Heart right ventricle (tissue), 16 donors: ENCODE measurements at regions not wholly inside any gene's neighbourhood (a gene's known extent, or its start where the extent isn't known, plus 50 kb on each side); places are given as distances from the start of the nearest gene placed in this dataset.

ENCODE experiments used
- ATAC-seq, 8 donors: fragments of 200-7000 bp; cut with Tn5 transposase; one replicate each; pipeline ENCODE4 v1.9.1; 2020; ENCODE audit warnings: mild to moderate bottlenecking in 8 of 8, moderate library complexity in 8 of 8, moderate number of reproducible peaks in 1 of 8
- DNase-seq, 2 donors: peaks; one replicate each; pipeline ENCODE4 v3.0.0-alpha.2; 2020
- H3K27ac ChIP-seq, 10 donors: fragments of 200-600 bp; sonication (generic) in 2 of 10; one replicate each; pipeline versions ENCODE4 v1.5.0 to v1.8.0; 2020 to 2022; ENCODE audit warnings: mild to moderate bottlenecking in 3 of 10
- H3K27me3 ChIP-seq, 7 donors: fragments of 200-600 bp; one replicate each; pipeline ENCODE4 v1.8.0; 2021 to 2022; ENCODE audit warnings: mild to moderate bottlenecking in 2 of 7
- H3K36me3 ChIP-seq, 9 donors: fragments of 200-600 bp; sonication (generic) in 1 of 9; one replicate each; pipeline versions ENCODE4 v1.5.0 to v1.8.0; 2020 to 2022; ENCODE audit warnings: mild to moderate bottlenecking in 2 of 9
- H3K4me1 ChIP-seq, 9 donors: fragments of 200-600 bp; sonication (generic) in 1 of 9; one replicate each; pipeline versions ENCODE4 v1.5.0 to v1.8.0; 2020 to 2022; ENCODE audit warnings: mild to moderate bottlenecking in 4 of 9
- H3K4me3 ChIP-seq, 10 donors: fragments of 200-600 bp; sonication (generic) in 2 of 10; one replicate each; pipeline versions ENCODE4 v1.5.0 to v1.8.0; 2020 to 2022; ENCODE audit warnings: mild to moderate bottlenecking in 7 of 10, moderate library complexity in 2 of 10
- H3K9me3 ChIP-seq, 11 donors: fragments of 200-600 bp in 10 of 11; sonication (generic) in 2 of 11; one replicate each; pipeline versions ENCODE4 v1.5.0 to v1.8.0; 2013 to 2022; ENCODE audit warnings: mild to moderate bottlenecking in 2 of 11, control low read depth in 1 of 11, moderate library complexity in 1 of 11
- CTCF ChIP-seq, 9 donors: fragments of 200-600 bp; sonication (generic) in 2 of 9; IDR thresholded peaks; one replicate each; pipeline versions ENCODE4 v1.5.0 to v1.8.0; 2021 to 2022; ENCODE audit warnings: antibody characterized with exemption in 9 of 9, mild to moderate bottlenecking in 5 of 9, moderate library complexity in 1 of 9
- WGBS, 2 donors: extraction: QIAGEN DNeasy Blood & Tissue Kit; methylation state at CpG; one replicate each; pipeline ENCODE4 v1.1.7; 2013; ENCODE audit warnings: inconsistent platforms in 1 of 2; 5-methylcytosine and 5-hydroxymethylcytosine counted together
- intact Hi-C, 10 donors: fragments of 100-400 bp; cut with DNase I; formaldehyde crosslinking; loops; one replicate each; pipeline versions ENCODE4 v1.11.1 to v1.14.2; 2022
- donor health status: Arrhythmogenic right ventricular cardiomyopathy.
- donor health status: ischemic (EF 13 %, LVEDD 7.1; RV severe dilation, severe dysfunction).
- donor health status: healthy with polysubstance abuse.
- donor health status: DM: no; HTN: yes; CAD: no.
- donor health status: DM: no; HTN: no; CAD: no.
- donor health status: ischemic (EF 25% LVEDD 6.9; RV normal size, moderate dysfunction).
- donor health status: ischemic (EF 25% LVEDD 5.7; RV mildly dilated, moderate dysfunction).
- donor health status: healthy.
- donor health status: DM: yes; HTN: yes; CAD: no.
- donor health status: Ischemic cardiomyopathy.
- donor health status: ischemic (EF 35%, LVEDD 5.7; RV mildly dilated, moderate dysfunction).
- donor health status: nonischemic (EF 11% LVEDD 7.7; RV severe dilation, severe dysfunction).
- donor health status: DM: yes; HTN: yes; CAD: no.
- donor health status: PGD.
- donor health status: ischemic (EF 29% LVEDD 5.4; RV normal size, mild dysfunction).
- donor health status: nonischemic (EF 23%, LVEDD 6.1; RV moderate dilation, normal function).

- intact Hi-C loops = no loop called here
Measured at GRCh38 chr7:41817386-41817785, 114.5 kb upstream of the INHBA start.

GRCh38 chr7:41816111-41816510, 113.2 kb upstream of the INHBA start:
- Histone ChIP-seq H3K4me1 (no peaks in the 10 kb centered on the region), H3K9me3 (peaks cover 0 to 16% (median 0%) of the 10 kb centered on the region in 11 donors), H3K4me3 (no peak overlapping the region), H3K27ac (no peak overlapping the region), H3K36me3 (no peaks in the 10 kb centered on the region), H3K27me3 (peaks cover 0 to 5% (median 0%) of the 10 kb centered on the region in 7 donors)
- no peak for TF ChIP-seq CTCF (IDR thresholded peaks at IDR 0.05)
- ATAC-seq (no peak), DNase-seq (no peak)
- intact Hi-C loops = no loop called here
- WGBS, 2 donors = 53 to 54% methylated on average over 4 of the region's 4 CpGs

More at GRCh38 chr7:41817386-41817785, 114.5 kb upstream of the INHBA start:
- peaks cover 0 to 7% (median 0%) of the 10 kb centered on the region in 9 donors for H3K4me1 ChIP-seq
- 83 to 85% methylated on average over 2 of the region's 2 CpGs for WGBS, 2 donors
- peaks cover 0 to 16% (median 0%) of the 10 kb centered on the region in 11 donors for H3K9me3 ChIP-seq
- peaks cover 0 to 5% (median 0%) of the 10 kb centered on the region in 7 donors for H3K27me3 ChIP-seq
- DNase-seq = no peak
- no peaks in the 10 kb centered on the region for H3K36me3 ChIP-seq
- TF ChIP-seq CTCF (IDR thresholded peaks at IDR 0.05) = no peak
- no peak overlapping the region for H3K27ac ChIP-seq
- H3K4me3 ChIP-seq = no peak overlapping the region
- no peak for ATAC-seq

- H3K36me3 ChIP-seq = no peaks in the 10 kb centered on the region
- WGBS, 2 donors = 83 to 84% methylated on average over 4 of the region's 4 CpGs
- H3K27me3 ChIP-seq = peaks cover 0 to 5% (median 0%) of the 10 kb centered on the region in 7 donors
- H3K27ac ChIP-seq = no peak overlapping the region
- ATAC-seq (no peak), DNase-seq (no peak)
- peaks cover 0 to 2% (median 0%) of the 10 kb centered on the region in 9 donors for H3K4me1 ChIP-seq
- intact Hi-C loops = no loop called here
- TF ChIP-seq CTCF (IDR thresholded peaks at IDR 0.05) = no peak
- H3K9me3 ChIP-seq = peaks cover 0 to 10% (median 0%) of the 10 kb centered on the region in 11 donors
- H3K4me3 ChIP-seq = no peak overlapping the region
Measured at GRCh38 chr7:41814888-41815287, 112.0 kb upstream of the INHBA start.

- Histone ChIP-seq H3K4me1 (peaks cover 0 to 6% (median 0%) of the 10 kb centered on the region in 9 donors), H3K36me3 (no peaks in the 10 kb centered on the region), H3K9me3 (no peaks in the 10 kb centered on the region), H3K4me3 (no peak overlapping the region), H3K27ac (no peak overlapping the region), H3K27me3 (peaks cover 0 to 5% (median 0%) of the 10 kb centered on the region in 7 donors)
- 95 to 100% methylated on average over 2 of the region's 2 CpGs for WGBS, 2 donors
- no peak for ATAC-seq
- no peak for DNase-seq
- TF ChIP-seq CTCF (IDR thresholded peaks at IDR 0.05) = no peak
- intact Hi-C loops = no loop called here
Measured at GRCh38 chr7:41813286-41813685, 110.4 kb upstream of the INHBA start.
